CD4-positive, alpha-beta T cell treated with Interleukin-4 for 4 hours (primary cell): ENCODE measurements at regions not wholly inside any gene's neighbourhood (a gene's known extent, or its start where the extent isn't known, plus 50 kb on each side); places are given as distances from the start of the nearest gene placed in this dataset.

Source experiments
- DNase-seq: peaks from one replicate; pipeline ENCODE4 v3.0.0-alpha.2; 2020

- no peak for DNase-seq
Measured at GRCh38 chr15:39131609-39132008, 449.3 kb upstream of the THBS1 start.

DNA sequence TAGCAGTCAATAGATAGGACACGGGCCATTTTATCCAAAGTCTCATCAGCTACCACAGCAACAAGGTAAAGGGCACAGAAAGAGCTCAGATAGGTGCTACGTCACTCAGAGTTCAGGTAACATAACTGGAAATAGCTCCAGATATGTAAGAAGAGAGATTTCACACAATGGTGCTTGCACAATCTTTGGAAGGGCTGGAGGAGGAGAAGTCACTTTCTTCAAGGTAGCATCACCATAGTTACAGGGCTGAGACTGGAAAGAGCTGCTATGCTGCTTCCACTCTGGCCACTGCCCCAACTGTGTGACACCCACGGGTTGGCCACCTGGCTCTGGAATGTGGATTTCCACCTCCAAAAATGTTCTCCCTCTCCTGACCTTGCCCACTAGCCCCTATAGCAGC lies 448.8 kb upstream of the THBS1 start:
- no peak for DNase-seq

- DNase-seq, result no peak
Measured at GRCh38 chr15:39132954-39133600, 447.8 kb upstream of the THBS1 start.

DNA sequence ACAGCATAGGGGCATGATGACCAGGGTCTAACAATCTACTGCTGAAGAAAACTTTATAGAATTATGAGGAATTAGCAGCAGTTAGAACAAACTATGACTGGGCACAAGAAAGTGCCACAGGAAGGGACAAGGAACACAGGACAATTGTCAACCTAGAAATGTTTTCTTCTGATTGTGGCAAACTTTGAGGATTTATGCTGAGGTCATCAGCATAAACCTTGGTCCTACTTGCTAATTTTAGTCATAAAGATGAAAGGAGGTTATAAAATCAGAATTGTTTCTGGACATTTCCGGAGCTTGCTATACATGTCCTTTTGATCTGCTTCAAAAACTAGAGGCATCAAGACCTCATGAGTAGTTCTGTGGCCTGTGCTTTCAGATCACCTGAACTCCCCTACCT lies 446.6 kb upstream of the THBS1 start:
- no peak for DNase-seq

DNA sequence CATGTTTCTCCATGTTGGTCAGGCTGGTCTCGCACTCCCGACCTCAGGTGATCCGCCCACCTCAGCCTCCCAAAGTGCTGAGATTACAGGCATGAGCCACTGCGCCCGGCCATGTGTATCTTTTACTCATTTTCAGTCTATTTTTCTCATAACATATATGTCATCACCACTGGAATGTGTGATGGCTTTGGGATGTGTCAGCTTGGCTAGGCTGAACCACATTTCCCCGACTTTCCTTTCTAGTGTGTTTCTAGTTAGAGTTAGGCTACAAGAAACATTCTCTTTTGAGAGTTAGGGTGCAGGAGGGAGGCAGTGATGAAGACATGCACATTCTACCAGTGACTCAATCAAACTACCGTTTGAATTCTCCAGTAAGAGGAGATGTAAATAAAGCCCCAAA lies 444.9 kb upstream of the THBS1 start:
- DNase-seq, result no peak

- no peak for DNase-seq
Measured at GRCh38 chr15:39139431-39140059, 441.3 kb upstream of the THBS1 start.

GRCh38 chr15:39140060-39140604 lies 440.7 kb upstream of the THBS1 start:
- no peak for DNase-seq

- no peak for DNase-seq
Measured at GRCh38 chr15:39142500-39142899, 438.4 kb upstream of the THBS1 start.

DNA sequence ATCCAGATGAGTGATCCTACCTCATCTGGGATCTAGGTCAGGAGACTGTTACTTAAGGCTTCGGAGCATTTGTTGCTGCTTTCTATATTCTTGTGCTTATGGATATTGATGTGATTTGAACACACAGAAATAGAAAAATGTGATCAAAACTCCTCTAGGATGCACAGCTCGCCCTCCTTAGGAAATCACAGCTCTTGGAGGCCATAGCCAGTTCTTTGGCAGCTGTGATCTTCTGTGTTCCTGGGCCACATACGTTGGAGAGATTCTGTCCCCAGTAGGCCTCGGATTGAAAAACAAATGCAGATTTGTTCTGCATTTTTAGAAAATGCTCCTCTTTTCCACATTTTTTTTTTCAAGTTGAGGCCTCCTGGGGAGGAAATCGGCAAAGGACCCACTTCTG lies 437.4 kb upstream of the THBS1 start:
- DNase-seq, result no peak

DNA sequence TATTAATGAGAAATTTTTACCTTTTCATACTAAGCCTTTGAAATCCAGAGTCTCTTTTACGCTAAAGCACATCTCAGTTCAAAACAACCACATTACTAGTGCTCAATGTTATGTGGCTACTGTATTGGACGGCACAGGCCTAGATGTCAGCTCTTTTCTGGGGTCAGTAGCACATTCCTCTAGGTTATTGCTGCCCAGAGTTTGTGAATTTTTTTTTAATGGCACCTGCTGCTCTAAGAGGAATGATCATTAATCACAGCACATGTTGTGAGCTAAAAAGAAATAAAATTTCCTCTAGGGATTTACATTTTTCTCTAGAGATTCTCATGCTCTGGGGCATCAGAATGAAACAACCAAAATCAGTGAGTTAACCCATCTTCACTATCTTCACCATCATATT lies 436.8 kb upstream of the THBS1 start:
- no peak for DNase-seq

- DNase-seq, result no peak
Measured at GRCh38 chr15:39144613-39145499, 436.0 kb upstream of the THBS1 start.

GRCh38 chr15:39145854-39146625 lies 434.8 kb upstream of the THBS1 start:
- no peak for DNase-seq

- no peak for DNase-seq
Measured at GRCh38 chr15:39149636-39150150, 431.2 kb upstream of the THBS1 start.

GRCh38 chr15:39151545-39151944 lies 429.3 kb upstream of the THBS1 start:
- no peak for DNase-seq

- no peak for DNase-seq
Measured at GRCh38 chr15:39153058-39153714, 427.7 kb upstream of the THBS1 start.

DNA sequence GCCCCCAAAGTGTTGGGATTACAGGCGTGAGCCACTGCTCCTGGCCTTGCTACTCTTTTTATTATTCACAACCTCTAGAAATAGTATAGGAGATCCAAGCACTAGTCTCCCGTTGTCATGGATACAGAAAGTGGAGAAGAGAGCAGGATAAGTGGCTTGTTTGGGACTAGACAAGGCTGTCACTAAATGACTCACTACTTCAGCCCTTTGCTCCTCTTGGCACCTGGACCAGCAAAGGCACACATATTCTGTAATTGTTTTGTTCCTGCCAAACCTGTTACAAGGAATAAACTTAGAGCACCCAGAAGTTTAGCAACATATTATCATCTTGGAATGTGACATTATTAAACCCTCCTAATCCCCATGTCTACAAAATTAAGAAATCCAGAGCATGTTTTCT lies 427.2 kb upstream of the THBS1 start:
- no peak for DNase-seq

GRCh38 chr15:39154227-39154638 lies 426.6 kb upstream of the THBS1 start:
- no peak for DNase-seq

DNA sequence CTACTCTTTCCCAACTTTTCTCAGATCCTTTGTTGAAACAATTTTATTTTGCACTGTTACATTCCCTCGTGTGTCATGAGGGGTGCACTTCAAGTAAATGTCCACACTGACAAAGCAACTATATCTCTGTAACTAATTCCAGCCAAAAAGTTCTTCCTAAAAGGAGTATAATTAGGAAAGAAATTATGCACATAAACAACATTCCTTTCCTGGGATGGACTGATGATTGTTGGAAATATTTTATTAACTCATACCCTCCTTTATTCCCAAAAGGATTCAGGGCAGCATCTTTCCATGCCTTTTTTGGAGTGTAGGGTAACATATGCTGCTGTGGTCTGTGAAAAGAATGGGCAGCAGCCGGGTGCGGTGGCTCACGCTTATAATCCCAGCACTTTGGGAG lies 426.1 kb upstream of the THBS1 start:
- no peak for DNase-seq

DNA sequence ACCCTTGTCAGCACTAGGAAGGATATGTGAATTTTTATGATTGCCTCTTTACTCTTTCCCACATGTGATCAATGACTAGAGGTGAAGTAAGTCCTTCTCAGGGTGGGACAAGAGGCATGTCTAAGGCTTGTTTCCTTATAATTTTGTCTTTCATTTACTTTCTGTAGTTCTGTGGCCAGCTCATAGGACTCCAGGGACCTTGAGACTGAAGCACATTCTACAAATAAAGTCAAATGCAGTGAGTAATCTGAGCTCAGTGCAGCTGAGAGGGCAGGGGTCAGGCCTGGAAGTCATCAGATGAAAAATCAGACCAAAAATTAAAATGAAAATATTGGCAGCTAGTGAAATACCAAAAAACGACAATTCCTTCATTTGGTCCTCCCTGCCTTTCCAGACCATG lies 424.7 kb upstream of the THBS1 start:
- no peak for DNase-seq

DNA sequence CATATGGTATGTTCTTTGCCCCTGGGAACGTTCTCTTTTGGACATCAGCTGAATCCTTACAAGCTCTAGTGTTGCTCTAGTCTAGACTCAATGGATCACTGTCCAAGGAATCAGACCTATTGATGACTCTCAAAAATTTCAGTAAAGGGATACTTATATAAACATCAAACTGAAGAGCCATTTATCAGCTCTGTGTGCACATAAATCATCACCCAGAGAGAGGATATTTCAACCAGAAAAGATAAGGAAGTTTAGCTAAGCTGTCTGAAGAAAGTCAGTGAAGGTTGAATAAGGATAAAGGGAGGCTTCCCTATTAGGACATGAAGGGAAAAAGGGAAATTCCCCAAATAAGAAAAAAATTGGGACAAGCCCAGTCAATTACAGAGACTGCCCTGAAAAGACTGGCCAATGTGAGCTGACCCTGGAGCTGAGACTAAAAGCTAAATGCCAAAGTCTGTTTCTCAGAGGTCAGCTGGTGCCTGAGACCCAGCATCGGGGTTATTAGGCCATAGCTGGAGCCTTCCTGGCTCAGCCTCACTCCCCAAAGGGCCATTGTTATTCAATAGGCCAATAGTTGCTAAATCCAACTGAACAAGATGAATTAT lies 424.1 kb upstream of the THBS1 start:
- no peak for DNase-seq

GRCh38 chr15:39157882-39158281 lies 423.0 kb upstream of the THBS1 start:
- no peak for DNase-seq

DNA sequence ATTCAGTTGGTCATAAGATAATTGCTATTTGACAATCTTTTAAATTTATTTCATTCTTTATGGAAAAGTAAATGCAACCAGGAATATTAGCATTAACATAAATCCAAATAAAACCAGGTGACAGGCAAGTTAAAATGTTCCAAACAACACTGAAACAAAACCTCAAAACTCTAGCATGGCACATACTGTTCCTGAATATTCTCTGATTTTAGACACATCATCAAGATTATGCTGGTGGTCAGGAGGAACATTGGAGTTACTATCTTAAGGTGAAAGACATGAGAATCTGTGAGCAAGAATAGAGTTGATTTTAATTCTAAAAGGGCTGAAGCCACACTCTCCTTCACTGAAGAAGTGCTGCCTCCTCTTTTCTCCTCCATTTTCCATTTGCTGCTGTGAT lies 421.0 kb upstream of the THBS1 start:
- no peak for DNase-seq
